B cell (primary cell): ENCODE measurements at regions not wholly inside any gene's neighbourhood (a gene's known extent, or its start where the extent isn't known, plus 50 kb on each side); places are given as distances from the start of the nearest gene placed in this dataset.

Experiments
- CTCF ChIP-seq: fragments of 200-600 bp; IDR thresholded peaks from one replicate; pipeline ENCODE4 v1.8.0; 2022; ENCODE audit warnings: antibody characterized with exemption, mild to moderate bottlenecking
- EZH2 ChIP-seq: IDR thresholded peaks from 2 replicates; pipeline ENCODE4 v1.6.1; 2012; ENCODE audit warnings: borderline replicate concordance, low read depth, mild to moderate bottlenecking, moderate library complexity, low read length; ENCODE audit not compliant: insufficient read depth, poor library complexity, severe bottlenecking

- TF ChIP-seq CTCF (no peak), EZH2 (no peak)
Measured at GRCh38 chr20:24850176-24850575, 98.9 kb upstream of the CST7 start.
